HG03565 (cell line): ENCODE measurements at regions not wholly inside any gene's neighbourhood (a gene's known extent, or its start where the extent isn't known, plus 50 kb on each side); places are given as distances from the start of the nearest gene placed in this dataset.

Experiments
- ATAC-seq: cut with Tn5 transposase; IDR thresholded peaks from one replicate; pipeline ENCODE4 v1.9.1; 2021; ENCODE audit warnings: mild to moderate bottlenecking, moderate library complexity; ENCODE audit not compliant: unreplicated experiment

DNA sequence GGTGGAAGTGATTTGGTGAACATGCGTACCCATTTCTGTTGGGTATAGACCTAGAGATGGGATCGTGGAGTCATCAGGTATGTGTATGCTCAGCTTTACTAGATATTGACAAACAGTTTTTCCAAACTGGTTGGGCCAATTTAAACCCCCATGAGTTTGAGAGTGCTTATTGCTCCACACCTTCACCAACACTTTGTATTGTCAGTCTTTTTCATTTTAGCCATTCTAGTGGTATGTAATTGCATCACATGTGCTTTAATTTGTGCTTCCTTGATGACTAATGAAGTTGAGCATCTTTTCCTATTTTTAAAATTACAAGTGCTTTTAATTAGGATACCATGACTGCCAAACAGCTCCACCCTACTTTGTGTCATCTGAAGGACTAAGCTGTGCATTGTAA, 158.9 kb upstream of the AKIRIN2 start:
- ATAC-seq = no peak

- no peak for ATAC-seq
Observed at GRCh38 chr6:87858440-87858839, 156.4 kb upstream of the AKIRIN2 start.

DNA sequence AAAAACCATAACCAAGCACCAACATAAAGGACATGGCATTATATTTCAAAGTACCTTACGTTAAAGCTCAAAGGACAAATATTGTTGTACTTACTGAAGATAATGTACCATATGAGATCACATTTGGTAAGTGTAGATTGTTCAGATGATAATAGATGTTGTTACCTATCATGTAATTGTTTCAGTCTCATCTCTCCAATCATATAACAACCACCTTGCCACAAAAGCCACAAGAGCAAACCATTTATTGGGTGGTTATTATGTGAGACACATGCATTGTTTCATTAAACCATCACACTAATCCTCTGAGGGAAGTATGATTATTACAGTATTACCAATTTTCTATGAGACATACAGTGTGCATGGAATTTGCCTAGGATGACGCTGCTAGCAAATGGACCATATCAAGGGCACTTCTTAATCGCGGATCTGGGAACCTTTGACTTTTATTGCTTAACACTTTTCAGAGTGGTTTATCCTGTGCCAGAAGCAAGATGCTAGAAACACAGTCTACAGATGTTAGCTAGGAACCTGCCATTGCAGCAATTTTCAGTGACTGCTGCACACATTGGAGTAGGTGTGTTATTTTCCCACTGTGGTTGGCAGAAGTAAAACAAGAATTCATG, 149.8 kb upstream of the AKIRIN2 start:
- ATAC-seq = no peak

DNA sequence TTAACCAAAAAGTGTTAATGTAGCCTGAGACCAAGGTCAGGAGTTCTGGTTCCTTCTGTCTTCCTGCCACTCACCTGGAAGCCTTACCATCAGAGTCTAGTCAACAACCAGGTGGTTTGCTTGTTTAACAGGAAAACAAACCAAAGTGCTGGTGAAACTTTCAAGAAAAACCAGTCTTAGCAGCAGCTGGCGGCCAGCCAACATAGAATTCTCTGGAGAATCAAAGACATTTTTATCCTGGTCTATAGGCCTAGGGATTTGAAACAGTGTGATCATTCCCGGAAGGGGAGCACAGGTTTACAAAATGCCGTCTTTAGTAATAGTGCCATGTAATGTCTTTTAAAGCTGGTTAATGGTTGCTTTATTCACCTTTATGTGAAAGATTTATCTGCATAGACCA, 146.6 kb upstream of the AKIRIN2 start:
- no peak for ATAC-seq

- ATAC-seq = no peak
Observed at GRCh38 chr6:87847830-87848210, 145.8 kb upstream of the AKIRIN2 start.

- no peak for ATAC-seq
Observed at GRCh38 chr6:87847135-87847829, 145.2 kb upstream of the AKIRIN2 start.

GRCh38 chr6:87846434-87846833, 144.4 kb upstream of the AKIRIN2 start:
- no peak for ATAC-seq

DNA sequence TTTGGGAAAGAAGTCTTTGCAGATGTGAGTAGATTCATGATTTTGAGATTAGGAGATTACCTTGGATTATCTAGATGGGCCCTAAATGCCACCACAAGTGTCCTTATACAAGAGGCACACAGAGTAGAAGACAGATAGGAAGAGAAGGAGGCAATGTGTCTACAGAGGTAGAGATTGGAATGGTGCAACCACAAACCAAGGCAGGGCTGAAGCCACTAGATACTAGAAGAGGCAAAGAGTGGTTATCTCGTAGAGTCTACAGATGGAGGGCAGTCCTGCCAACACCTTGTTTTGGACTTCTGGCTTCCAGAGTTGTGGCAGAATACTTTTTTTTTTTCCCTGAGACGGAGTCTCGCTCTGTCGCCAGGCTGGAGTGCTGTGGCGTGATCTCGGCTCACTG, 138.3 kb upstream of the AKIRIN2 start:
- no peak for ATAC-seq

GRCh38 chr6:87837876-87838275, 135.8 kb upstream of the AKIRIN2 start:
- no peak for ATAC-seq

DNA sequence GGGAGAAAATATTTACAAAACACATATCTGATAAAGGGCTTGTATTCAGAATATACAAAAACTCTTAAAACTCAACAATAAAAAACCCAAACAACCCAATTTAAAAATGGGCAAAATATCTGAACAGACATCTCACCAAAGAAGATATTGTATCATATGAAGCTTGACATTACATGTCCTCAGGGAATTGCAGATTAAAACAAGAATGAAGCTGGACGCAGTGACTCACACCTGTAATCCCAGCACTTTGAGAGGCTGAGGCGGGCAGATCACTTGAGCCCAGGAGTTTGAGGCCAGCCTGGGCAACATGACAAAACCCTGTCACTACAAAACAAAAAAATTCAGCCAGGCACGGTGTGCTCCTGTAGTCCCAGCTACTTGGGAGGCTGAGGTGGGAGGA, 135.4 kb upstream of the AKIRIN2 start:
- no peak for ATAC-seq

DNA sequence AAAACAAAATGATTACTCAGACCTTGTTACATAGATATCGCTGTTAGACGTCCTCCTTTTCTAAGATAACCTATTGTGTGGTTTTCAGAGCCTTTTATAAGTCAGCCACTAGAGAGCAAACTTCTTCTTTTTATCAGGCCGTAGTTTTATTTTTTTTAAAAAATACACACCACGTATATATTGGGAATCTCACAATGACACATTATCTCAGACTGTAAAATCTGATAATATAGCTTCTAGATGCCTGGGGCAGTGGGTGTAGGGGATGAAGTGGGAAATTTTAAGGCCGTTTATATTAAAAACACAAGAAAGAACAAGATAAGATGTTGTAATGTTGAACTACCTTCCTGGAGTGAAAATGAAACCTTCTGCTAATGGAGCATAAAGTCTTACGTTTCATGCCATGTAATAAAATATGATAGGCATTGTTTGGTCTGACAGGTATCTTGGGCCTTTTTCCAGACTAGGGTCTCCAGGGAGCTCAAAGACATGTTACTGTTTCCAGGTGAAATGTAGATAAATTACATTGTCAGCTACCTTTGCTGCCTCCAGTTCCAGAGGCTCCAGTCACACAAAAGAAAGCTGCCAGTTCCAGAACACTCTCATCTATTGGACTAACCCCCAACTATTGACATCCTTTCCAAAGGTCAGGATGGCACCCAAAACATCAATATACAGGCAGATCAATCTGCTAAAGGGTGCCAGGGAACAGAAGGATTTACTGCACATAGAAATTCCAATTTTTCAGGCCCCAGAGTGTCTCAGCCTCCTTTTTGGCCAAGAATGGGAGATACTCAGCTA, 130.2 kb upstream of the AKIRIN2 start:
- ATAC-seq = peak; percentile 70

GRCh38 chr6:87830907-87831306, 128.9 kb upstream of the AKIRIN2 start:
- ATAC-seq = no peak

- ATAC-seq = no peak
Observed at GRCh38 chr6:87829622-87830121, 127.6 kb upstream of the AKIRIN2 start.

- ATAC-seq = no peak
Observed at GRCh38 chr6:87828044-87828443, 126.0 kb upstream of the AKIRIN2 start.

- no peak for ATAC-seq
Observed at GRCh38 chr6:87827346-87827745, 125.3 kb upstream of the AKIRIN2 start.

DNA sequence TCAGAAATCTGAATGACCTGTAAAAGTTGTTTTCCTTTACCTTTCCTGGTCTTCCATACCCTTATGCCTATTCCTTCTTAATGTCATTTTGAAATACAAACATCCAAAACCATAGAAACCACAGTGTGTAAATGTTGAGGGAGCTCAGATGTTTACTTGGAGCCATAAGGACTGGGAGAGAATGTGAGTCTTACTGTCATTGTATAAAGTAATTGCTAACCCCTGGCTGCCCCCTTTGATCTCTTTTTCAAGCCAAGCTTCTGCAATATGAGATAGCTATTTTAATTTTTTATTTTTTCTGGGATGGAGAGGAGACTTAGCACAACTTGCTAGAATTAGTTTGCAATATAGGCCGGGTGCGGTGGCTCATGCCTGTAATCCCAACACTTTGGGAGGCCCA, 124.4 kb upstream of the AKIRIN2 start:
- ATAC-seq = no peak

DNA sequence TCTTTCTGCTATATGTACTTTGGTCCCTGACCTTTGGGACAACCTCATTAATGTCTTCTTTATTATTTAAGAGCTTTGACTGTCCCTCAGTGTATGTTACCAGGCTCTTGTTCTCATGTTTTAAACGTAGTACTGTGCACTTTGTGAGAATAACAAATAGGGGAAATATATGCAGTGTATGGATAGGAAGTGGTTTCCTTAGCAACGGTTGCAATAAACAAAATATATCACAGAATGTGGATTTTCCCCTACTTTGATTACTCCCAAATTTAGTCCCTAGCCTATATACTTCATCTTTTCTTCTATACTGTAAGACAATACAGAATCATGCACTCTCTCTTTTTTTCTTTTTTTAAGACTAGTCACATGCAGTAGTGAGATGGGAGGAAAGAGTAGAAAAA, 123.8 kb upstream of the AKIRIN2 start:
- ATAC-seq = no peak

- ATAC-seq = no peak
Observed at GRCh38 chr6:87824958-87825491, 123.0 kb upstream of the AKIRIN2 start.

- ATAC-seq = no peak
Observed at GRCh38 chr6:87822011-87822410, 120.0 kb upstream of the AKIRIN2 start.

GRCh38 chr6:87820343-87820984, 118.4 kb upstream of the AKIRIN2 start:
- no peak for ATAC-seq

DNA sequence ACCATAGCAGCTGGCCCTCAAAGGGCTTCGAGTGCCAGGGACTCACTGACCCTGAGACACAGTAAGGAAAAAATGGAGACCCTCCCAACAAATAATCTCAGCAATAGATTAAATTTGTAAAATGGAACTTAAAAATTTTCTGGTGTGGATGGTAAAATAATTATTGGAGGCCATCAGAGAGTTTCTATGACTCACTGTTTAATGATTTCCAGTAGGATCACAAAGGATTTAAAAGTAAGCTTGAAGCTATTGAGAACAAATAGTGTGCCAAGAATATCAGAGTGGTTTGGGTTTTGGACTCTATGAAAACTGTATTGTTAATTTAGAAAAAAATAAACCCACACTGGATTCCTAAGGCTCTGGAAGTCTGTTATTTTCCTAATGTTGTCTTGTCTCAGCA, 115.2 kb upstream of the AKIRIN2 start:
- ATAC-seq = no peak
